ENCODE measurements at regions not wholly inside any gene's neighbourhood (a gene's known extent, or its start where the extent isn't known, plus 50 kb on each side); places are given as distances from the start of the nearest gene placed in this dataset.

DNA sequence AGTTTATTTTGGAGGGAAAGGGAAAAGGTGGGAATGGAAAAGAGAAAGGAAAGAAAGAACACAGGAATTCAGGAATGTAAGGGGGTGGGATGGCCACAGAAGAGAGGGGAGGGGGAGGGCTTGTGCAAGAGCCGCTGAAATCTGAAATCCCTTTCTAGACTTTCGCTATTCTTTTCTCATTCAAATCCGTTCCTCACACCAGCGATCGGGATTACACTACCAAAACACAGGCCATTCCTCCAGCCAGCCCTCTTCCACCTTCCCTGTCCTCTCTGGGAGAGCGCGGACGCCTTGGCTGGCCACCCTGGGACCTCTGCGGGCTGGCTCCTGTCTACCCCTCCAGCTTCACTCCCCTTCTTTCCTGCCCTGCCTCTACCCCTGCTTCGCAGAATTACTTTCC lies 102.3 kb downstream of the CDCA7 start:
- intact Hi-C loops (cut with DNase I): no loop called here
- H3K4me3 ChIP-seq: no peak overlapping the region
- no peaks in the 10 kb centered on the region for H3K36me3 ChIP-seq
- ATAC-seq (no peak), DNase-seq (no peak)
- no peak overlapping the region for H3K27ac ChIP-seq
- no peaks in the 10 kb centered on the region for H3K4me1 ChIP-seq
- no peaks in the 10 kb centered on the region for H3K27me3 ChIP-seq
- no peaks in the 10 kb centered on the region for H3K9me3 ChIP-seq
- TF ChIP-seq, protein P1, sequence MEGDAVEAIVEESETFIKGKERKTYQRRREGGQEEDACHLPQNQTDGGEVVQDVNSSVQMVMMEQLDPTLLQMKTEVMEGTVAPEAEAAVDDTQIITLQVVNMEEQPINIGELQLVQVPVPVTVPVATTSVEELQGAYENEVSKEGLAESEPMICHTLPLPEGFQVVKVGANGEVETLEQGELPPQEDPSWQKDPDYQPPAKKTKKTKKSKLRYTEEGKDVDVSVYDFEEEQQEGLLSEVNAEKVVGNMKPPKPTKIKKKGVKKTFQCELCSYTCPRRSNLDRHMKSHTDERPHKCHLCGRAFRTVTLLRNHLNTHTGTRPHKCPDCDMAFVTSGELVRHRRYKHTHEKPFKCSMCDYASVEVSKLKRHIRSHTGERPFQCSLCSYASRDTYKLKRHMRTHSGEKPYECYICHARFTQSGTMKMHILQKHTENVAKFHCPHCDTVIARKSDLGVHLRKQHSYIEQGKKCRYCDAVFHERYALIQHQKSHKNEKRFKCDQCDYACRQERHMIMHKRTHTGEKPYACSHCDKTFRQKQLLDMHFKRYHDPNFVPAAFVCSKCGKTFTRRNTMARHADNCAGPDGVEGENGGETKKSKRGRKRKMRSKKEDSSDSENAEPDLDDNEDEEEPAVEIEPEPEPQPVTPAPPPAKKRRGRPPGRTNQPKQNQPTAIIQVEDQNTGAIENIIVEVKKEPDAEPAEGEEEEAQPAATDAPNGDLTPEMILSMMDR (IDR thresholded peaks at IDR 0.05): no peak

DNA sequence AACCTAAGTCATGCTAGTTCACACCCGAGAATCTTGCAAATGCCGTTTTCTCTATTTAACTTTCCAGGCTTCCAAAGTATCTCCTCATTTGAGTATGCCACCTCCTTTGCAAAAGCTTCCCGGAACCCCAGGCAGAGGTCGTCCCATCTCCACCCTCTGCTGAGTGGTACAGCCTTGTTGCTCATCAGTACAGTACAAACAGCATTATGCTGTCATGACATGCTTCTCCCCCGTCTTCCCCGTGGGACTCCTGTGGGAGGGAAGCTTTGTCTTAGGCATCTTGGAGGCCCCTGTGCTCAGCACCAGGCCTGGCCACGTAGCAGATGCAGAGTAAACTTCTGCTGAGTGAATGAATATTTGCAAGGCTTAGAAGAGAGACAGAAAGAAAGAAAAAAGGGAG lies 102.7 kb downstream of the CDCA7 start:
- no peak for ATAC-seq
- H3K27ac ChIP-seq: no peak overlapping the region
- no peaks in the 10 kb centered on the region for H3K27me3 ChIP-seq
- H3K36me3 ChIP-seq: no peaks in the 10 kb centered on the region
- no peak overlapping the region for H3K4me3 ChIP-seq
- no peaks in the 10 kb centered on the region for H3K4me1 ChIP-seq
- intact Hi-C loops (cut with DNase I): no loop called here
- no peaks in the 10 kb centered on the region for H3K9me3 ChIP-seq
- TF ChIP-seq, protein P1 (IDR thresholded peaks at IDR 0.05): no peak
- DNase-seq: no peak

DNA sequence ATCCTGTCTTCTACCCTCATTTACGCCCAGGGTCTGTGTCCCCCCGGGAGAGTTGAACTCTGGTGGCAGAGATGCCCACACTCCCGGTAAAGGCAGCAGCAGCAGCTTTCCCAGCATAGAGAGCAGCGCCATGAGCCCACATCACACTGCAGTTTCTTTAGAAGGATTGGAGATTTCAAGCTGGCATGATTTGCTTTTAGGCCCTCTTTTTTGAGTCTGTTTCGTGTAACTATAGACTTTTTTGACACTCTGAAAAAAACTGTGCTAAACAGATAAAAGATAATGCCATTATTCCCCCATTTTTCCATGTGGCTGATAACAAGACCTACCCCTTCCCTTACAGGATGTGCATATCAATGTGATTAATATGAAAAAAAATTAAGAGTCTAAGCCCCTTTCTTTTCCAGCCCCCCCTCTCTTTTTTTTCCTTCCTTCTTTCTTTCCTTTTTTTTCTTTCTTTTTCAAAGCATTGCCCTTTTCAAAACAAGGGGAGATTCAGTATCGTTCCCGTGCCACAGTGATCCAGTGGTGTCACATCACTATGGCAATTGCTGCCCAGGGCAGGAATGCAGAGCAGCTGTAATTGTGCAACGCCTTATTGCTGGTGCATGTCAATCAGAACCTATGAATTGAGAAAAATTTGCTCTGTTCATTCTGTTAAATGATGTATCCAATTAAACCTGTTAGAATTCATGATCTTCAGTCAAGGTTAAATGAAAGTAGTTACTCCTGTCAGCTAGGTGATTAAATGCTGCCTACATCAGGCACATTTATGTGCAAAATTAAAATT lies 104.5 kb downstream of the CDCA7 start:
- Histone ChIP-seq H3K9me3 (no peaks in the 10 kb centered on the region), H3K27me3 (no peaks in the 10 kb centered on the region), H3K36me3 (no peaks in the 10 kb centered on the region), H3K27ac (no peak overlapping the region), H3K4me3 (no peak overlapping the region), H3K4me1 (no peaks in the 10 kb centered on the region)
- TF ChIP-seq, protein P1 (IDR thresholded peaks at IDR 0.05): no peak
- peak; percentile 66 for ATAC-seq
- DNase-seq: no peak
- intact Hi-C loops (cut with DNase I): no loop called here

DNA sequence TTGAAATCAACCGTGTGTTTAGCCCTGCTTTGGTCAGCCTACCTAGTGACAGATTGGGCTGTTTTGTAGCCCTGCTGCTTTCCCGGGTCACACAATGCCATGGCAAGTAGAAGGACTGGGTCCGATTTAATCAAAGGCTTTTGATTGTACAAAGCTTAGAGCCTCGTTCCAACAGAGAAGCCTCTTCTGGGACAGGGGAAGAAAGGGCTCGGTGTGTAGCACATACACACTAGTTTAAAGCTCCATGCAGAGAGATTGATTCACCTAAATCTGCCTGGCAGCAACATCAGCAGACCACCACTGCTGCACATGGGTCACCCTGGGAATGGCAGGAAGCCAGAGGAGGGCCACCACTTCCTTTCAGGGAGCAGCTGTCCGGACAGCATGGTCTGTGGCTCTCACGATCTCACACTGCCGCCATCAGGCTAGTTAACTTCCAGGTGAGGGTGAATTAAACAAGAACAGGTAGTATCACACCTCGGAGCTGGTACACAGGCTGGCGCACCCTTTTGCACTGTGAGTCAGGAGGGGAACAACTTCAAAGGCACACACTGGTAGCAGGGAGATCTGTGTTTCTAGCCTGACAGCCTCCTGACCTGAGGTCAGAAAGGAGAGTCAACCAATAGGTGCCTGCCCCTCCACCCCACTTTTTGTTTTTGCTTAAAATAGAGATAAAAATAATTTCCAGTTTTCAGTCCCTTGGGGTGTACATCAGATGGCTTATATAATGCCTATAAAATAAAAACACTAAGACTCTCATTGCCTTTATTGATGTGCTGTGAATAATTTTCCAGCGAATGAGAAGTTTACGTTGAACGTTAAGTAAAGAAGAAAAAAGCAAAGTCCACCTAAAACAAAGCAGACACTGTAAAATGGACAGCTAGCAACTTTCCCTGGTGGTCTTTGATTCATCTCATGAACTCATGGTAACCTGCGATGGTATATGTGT lies 108.5 kb downstream of the CDCA7 start:
- no peak overlapping the region for H3K4me3 ChIP-seq
- no peaks in the 10 kb centered on the region for H3K27me3 ChIP-seq
- no peak for ATAC-seq
- no peak overlapping the region for H3K27ac ChIP-seq
- TF ChIP-seq, protein P1 (IDR thresholded peaks at IDR 0.05): no peak
- H3K9me3 ChIP-seq: no peaks in the 10 kb centered on the region
- DNase-seq: no peak
- H3K4me1 ChIP-seq: no peaks in the 10 kb centered on the region
- no peaks in the 10 kb centered on the region for H3K36me3 ChIP-seq
- intact Hi-C loops (cut with DNase I): no loop called here

DNA sequence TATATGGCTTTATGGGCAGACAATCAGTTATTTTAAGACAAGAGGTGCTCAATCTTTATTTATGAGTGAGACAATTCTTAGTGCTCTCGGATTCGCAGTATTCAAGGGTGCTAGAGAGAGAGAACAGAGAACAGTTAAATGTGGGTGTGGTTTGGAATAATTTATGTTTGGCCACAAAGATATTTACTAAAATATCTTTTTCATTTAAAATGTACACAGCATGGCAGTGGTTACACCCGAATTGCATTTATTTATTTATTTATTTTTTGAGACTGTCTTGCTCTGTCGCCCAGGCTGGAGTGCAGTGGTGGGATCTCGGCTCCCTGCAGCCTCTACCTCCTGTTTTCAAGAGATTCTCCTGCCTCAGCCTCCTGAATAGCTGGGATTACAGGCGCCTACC lies 109.2 kb downstream of the CDCA7 start:
- Histone ChIP-seq H3K9me3 (no peaks in the 10 kb centered on the region), H3K27me3 (no peaks in the 10 kb centered on the region), H3K36me3 (no peaks in the 10 kb centered on the region), H3K4me3 (no peak overlapping the region), H3K27ac (no peak overlapping the region), H3K4me1 (no peaks in the 10 kb centered on the region)
- TF ChIP-seq, protein P1 (IDR thresholded peaks at IDR 0.05): no peak
- intact Hi-C loops (cut with DNase I): no loop called here
- no peak for DNase-seq
- ATAC-seq: no peak

Data from left lung (tissue), 4 donors.